ENCODE measurements at regions not wholly inside any gene's neighbourhood (a gene's known extent, or its start where the extent isn't known, plus 50 kb on each side); places are given as distances from the start of the nearest gene placed in this dataset.

- no peak for DNase-seq (ENCODE audit: low read depth)
These were observed 78.7 kb upstream of the ATP2B2 start for GRCh38 chr3:10583798-10584708.

DNA sequence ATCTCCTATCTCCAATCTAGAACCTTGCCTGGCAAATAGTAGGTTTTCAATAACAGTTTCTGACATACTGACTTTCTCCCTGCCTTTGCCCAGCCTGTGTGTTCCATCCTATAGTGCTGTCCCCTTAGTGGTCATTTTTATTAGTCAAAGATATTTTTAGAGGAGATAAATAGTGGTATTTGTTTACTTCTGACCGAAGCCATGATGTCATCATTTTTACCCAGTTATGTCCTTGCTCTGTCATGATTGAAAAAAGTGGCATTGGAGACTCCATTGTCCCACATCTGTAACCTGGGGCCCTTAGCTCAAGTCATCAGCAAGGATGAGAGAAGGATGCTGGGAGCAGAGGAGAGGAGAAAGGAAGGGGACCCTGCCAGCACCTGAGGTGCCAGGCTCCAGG lies 80.6 kb upstream of the ATP2B2 start:
- DNase-seq (ENCODE audit: low read depth) = no peak

- peak; percentile 23 for DNase-seq (ENCODE audit: low read depth)
These were observed 89.5 kb upstream of the ATP2B2 start for GRCh38 chr3:10594915-10595314.

DNA sequence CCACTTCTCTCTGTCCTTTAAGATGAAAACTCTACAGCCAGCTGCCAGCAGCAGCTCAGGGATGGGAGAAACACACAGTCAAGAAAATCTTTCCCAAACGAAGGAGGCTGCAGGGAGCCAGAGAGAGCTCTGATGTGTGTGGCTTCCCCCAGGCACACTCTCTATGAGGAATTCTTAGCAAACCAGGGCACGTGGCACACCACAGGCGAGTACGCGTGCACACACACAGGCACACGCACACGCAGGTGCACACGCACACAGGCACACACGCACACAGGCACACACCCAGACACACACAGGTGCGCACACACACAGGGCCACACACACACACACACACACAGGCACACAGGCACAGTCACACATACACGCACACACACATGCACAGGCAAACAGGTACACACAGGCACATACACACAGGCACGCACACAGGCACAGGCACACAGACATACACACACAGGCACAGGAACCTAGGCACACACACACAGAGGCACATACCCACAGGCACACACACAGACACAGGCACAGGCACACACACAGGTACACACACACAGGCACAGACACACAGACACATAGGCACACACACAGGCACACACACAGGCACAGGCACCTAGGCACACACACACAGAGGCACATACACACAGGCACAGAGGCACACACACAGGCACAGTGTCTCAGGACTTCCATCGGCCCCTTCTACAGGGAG lies 91.5 kb upstream of the ATP2B2 start:
- no peak for DNase-seq (ENCODE audit: low read depth)

- DNase-seq (ENCODE audit: low read depth) = no peak
These were observed 92.3 kb upstream of the ATP2B2 start for GRCh38 chr3:10597733-10598132.

- no peak for DNase-seq (ENCODE audit: low read depth)
These were observed 93.6 kb upstream of the ATP2B2 start for GRCh38 chr3:10599017-10599416.

DNA sequence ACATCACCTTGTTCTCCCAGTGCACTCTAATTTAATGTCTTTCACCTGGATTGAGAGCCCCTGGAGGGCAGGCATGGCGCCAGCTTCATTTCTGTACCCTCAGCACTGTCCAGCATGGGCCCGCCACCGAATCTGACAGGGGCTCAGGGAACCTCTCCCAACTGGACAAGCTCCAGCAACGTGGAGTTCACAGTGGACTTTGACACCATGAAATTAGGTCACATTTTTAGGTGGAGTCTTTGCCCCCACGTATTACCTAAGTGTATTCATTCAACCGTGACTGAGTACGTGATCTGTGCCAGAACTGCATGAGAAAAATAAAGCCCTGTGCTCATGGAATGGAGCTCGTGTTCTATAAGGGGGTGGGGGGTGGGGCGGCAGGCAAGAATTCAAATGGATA lies 94.1 kb upstream of the ATP2B2 start:
- DNase-seq (ENCODE audit: low read depth) = no peak

GRCh38 chr3:10600296-10600714 lies 94.9 kb upstream of the ATP2B2 start:
- DNase-seq (ENCODE audit: low read depth) = no peak

- no peak for DNase-seq (ENCODE audit: low read depth)
These were observed 95.3 kb upstream of the ATP2B2 start for GRCh38 chr3:10600726-10601125.

DNA sequence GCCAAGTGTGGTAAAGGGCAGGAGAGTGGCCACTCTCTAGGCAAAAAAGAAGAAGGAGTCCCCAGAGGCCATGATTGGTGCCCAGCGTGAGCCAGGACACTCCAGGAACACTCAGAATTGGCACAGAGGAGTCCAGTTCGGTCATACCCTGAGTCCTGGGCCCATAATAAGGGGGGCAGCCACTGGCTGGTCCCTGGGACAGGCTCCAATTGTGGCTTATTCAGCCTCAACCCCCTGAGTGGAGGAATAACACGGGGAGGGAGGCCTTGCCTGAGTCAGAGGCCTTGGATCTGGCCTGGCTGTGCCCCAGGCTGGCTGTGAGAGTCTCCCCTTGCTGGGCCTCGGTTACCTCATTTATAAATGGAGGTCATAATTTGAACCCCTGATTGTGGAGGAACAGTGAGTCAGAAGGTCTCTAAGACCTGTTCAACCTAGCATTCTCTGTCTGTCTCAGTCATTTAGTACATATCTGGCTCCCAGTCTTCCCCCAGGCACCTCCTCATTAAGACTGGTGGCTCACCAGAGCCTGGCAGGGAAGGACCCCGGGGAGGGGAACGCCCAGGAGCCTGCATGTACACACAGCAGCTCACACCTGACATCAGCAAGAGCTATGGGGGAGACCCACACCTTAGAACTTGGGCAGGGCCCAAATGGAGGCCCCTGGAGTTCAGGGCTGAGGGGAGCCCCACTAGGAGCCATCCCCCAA lies 95.9 kb upstream of the ATP2B2 start:
- no peak for DNase-seq (ENCODE audit: low read depth)

DNA sequence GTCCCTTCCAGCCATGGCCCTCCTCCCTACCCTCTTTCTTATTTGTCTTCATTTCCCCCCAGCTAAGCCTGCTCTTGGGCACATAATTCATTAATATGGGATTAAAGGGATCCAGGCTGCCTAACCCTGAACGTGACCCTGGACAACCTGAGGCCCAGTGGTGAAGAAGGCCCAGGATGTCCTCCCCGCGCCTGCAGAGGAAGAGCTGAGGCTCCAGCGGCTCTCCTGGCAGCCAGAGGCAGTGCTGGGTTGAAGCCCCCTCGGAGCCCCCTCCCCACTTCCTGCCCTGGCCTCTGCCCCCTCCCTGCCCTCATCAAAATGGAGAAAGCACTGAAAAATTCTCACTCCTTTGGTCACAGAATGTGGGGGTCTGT lies 96.5 kb upstream of the ATP2B2 start:
- DNase-seq (ENCODE audit: low read depth) = no peak

DNA sequence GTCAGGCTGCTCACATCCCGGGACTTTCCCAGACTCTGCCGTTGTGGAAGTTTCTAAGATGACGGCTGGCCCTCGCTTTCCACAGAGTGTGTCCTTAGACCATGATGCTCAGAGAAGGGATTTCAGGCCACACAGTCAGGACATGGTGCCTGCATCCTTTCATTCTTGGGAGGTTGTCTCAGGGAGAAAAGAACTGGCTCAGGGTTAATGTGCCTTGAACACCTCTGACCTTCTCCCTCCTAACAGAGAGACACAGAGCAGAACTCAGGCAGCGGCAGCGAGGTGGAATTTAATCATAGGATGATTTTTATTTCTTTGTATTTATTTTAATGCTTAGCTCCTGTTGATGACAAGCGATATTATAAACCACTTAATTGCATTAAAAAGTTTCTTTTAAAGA lies 96.9 kb upstream of the ATP2B2 start:
- DNase-seq (ENCODE audit: low read depth) = no peak

- DNase-seq (ENCODE audit: low read depth) = no peak
These were observed 97.7 kb upstream of the ATP2B2 start for GRCh38 chr3:10602769-10603768.

GRCh38 chr3:10609134-10609533 lies 103.7 kb upstream of the ATP2B2 start:
- no peak for DNase-seq (ENCODE audit: low read depth)

GRCh38 chr3:10614168-10614567 lies 108.8 kb upstream of the ATP2B2 start:
- DNase-seq (ENCODE audit: low read depth) = no peak

GRCh38 chr3:10615715-10616114 lies 110.3 kb upstream of the ATP2B2 start:
- DNase-seq (ENCODE audit: low read depth) = no peak

GRCh38 chr3:10616321-10616720 lies 110.9 kb upstream of the ATP2B2 start:
- no peak for DNase-seq (ENCODE audit: low read depth)

GRCh38 chr3:10619989-10620832 lies 114.8 kb upstream of the ATP2B2 start:
- no peak for DNase-seq (ENCODE audit: low read depth)

DNA sequence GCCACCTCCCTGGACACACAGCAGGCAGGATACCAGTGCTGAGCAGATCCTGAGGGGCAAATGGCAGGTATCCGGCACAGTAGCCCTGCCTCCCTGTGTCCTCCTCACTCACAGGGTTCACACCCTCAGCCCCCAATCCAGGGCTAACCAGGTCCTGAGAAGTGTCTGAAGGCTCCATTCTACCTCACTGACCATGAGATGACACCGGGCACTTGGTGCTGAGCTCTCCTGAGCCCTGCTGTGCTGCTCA lies 115.4 kb upstream of the ATP2B2 start:
- no peak for DNase-seq (ENCODE audit: low read depth)

DNA sequence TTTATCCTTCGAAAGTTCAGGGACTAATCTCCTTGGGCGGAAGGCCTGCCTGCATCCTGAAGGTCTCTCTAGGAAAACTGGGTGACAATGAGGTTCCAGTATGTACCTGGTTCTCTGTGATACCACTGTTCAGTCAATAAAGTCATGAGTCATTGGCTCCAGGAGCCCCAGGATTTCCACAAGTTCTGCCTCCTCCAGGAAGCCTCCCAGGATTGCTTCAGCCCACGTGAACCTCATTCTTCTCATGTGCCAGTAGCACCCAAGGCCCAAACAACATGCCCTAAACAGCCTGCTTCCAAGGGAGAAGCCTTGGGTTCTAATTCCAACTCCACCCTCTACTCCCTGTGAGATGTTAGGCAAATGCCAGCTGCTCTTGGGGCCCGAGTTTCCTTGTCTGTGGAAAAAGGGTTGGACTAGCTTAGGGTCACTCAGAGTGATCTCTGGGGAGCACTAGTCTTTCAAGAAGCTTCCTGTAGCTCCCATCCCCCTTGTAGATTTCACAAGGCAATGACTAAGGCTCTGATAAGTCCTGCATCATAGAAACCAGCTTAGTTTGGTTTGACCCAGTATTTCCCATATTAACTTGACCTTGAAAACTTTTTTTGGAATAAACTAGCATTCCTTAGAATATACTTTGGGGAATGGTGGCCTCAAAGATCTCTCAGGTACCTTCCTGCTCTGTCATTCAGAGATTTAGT lies 118.3 kb upstream of the ATP2B2 start:
- no peak for DNase-seq (ENCODE audit: low read depth)
